NCI-H446 treated with DMSO at 0.1 percent for 48 hours (cell line): ENCODE measurements at regions not wholly inside any gene's neighbourhood (a gene's known extent, or its start where the extent isn't known, plus 50 kb on each side); places are given as distances from the start of the nearest gene placed in this dataset.
"Not testable (repeated sequence)": the region's sequence is repeated elsewhere in the genome, so short reads cannot be mapped to it uniquely, and the experiment has no call there.

Experiments
- DNase-seq: peaks from one replicate; lab custom pipeline; 2025; lab: John Stamatoyannopoulos, UW

DNA sequence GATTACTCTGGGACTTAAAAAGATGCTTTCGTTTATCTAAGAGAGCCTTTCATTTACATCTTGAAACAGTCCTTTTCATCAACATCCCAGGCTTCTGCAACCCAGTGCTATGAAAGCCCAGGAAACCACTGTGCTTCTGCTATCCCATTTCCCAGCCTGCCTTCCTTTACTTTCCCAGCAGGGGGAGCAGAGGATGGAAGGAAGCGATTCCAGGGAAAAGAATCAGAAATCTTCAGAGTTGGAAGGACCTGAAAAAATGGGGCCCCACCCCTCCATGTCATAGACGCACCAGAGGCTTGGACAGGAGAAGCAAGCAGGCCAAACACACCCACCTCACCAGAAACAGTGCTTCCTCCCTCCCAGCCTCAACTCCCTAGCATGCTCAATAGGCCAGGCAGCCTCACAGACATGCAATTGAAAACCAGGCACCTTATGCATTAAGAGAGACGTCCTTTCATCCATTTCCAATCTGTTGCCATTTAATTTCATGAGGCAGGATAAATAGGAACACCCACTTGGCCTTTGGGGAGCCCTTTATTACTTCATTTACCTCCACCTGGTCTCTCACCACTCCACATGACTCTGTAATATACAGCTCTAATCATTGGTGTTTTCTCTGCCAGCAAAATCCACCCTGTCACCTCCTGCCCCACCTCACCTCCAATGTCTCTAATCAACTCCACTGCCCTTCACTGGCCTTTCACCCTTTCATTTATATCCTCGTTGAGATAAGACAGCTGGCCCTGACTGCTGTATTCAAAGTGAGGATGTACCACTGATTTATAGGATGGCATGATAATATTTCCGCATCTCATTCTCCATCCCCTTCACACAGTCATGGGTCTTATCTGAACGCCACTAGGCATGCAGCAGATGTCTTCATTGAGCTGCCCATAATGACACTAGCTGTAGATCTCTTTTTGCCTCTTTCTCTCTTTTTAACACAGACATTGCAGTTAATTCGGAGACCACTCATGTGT is 583.9 kb downstream of the NTRK3 start:
- no peak for DNase-seq

DNA sequence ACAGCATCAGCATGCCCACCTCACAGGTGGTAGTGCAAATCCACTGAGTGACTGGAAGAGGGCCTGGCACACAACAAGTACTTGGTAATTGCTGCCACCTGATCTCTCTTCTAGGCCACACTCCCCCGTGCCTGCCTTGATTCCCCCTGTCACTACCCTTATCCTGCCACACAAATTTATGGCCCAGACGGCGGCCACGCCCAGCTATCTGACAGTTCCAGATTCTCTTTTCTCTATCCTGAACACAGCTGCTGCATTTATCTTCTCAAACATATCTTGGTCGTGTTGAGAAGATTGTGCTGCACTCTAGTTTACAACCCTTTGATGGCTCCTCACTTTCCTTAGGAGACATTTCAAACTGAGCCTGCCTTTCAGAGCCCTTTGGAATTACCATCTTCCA is 585.2 kb downstream of the NTRK3 start:
- DNase-seq, result no peak

DNA sequence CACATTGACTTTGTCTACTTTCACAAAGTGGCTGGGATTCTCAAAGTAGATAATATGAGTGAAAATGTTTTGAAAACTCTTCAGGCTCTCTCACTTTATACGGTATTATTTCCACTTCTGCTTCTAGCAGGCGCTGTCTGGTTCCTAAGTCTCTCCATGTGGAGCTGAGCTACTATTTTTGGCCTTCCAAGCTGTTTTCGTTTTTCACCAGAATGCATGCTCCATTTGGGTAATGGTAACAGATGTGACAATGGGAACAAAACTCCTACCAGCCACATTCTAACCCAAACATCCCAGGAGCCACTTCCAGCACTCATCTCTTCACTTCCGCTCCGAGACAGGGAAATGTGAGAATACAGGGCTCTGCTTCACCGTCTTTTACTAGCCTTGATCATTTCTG is 586.7 kb downstream of the NTRK3 start:
- DNase-seq, result peak; percentile 23

DNA sequence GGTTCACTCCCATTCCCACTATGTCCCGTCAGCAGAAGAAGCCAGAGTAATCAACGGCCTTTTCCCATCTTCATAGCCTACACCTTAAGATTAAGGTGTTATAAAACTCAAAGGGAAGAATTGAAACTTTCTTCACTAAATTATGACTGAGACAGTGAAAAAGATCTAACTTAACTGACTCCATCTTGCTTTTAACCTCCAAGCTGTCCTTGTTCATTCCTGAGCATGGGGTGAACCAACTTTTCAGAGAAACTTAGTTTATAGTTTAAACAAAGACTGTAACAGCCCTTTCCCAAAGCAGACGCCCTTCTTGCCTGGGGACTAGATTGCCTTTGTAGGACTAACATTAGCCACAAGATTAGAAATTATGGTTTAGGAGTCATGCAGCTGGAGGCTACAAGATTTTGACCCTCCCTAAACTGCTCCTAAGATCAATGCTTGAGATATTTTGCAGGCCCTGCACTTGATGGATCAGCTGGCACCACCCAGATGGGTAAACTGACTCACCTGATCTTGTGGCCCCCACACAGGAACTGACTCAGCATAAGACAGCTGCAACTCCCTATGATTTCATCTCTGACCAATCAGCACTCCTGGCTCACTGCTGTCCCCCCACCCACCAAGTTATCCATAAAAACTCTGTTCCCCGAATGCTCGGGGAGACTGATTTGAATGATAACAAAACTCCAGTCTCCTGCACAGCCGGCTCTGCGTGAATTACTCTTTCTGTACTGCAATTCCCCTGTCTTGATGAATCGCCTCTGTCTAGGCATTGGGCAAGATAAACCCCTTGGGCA is 587.6 kb downstream of the NTRK3 start:
- not testable (repeated sequence) for DNase-seq

DNA sequence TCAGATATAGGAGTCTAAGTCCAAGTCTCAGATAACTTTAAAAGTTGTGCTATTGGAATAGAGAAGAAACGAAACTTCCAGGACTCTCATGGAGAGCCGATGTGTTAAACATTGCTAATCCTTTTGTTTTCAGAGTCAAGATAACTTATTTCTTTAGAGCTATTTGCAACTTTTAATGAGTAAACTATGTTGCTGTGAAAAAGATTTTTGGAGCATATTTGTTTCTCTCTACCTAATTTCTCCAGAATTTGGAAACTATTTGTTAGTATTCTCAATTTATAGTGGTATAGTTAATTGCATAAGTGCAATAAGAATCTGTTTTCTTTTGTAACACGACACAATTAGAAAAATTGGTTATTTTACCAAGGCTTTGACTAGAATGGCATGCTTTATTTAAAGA is 588.9 kb downstream of the NTRK3 start:
- DNase-seq, result no peak

DNA sequence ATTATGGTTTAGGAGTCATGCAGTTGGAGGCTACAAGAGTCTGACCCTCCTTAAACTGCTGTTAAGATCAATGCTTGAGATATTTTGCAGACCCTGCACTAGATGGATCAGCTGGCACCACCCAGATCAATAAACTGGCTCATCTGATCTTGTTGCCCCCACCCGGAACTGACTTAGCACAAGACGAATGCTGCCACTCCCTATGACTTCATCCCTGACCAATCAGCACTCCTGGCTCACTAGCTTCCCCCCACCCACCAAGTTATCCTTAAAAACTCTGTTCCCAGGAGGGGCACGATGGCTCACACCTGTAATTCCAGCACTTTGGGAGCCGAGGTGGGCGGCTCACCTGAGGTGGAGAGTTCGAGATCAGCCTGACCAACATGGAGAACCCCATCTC is 594.0 kb downstream of the NTRK3 start:
- no peak for DNase-seq

DNA sequence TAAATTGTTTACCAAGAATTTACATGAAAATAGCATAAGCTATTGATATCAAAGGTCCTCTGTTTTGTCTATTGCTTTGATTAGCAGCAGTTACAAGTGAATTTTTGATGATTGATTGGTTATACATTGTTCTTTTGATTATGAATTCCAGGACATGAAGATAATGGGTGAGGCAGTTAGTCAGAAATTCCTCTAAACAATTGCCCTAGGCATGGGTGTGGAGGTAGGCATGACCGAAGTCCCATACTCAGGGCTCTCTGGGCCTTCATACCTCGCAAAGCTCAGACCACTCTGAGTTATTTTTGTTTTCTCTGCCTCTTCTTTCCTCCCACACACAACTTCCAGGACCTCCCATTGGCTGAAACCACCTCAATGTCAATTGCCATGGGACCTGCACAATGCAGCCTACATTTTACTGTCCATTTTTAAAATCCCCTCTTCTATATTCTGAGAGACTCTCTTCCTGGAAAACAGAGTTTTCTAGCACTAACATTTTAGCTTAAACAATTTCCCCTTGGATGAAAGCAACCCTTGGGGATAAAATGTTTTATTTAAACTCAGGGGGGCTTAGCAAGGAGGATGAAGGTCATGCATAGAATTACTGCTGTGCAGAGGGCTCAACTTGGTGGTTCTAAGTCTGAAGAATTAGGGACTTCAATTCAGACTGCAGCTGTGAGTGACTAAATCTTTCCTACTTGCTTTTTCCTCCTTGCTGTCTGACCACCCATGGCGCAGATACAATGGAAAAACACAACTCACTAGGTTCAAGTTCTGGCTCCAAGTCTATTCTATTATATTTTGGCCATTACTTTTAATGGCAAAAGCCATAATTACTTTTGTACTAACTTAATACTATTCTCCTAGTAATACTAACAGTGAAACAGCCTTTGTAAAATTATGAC is 594.8 kb downstream of the NTRK3 start:
- DNase-seq, result no peak

DNA sequence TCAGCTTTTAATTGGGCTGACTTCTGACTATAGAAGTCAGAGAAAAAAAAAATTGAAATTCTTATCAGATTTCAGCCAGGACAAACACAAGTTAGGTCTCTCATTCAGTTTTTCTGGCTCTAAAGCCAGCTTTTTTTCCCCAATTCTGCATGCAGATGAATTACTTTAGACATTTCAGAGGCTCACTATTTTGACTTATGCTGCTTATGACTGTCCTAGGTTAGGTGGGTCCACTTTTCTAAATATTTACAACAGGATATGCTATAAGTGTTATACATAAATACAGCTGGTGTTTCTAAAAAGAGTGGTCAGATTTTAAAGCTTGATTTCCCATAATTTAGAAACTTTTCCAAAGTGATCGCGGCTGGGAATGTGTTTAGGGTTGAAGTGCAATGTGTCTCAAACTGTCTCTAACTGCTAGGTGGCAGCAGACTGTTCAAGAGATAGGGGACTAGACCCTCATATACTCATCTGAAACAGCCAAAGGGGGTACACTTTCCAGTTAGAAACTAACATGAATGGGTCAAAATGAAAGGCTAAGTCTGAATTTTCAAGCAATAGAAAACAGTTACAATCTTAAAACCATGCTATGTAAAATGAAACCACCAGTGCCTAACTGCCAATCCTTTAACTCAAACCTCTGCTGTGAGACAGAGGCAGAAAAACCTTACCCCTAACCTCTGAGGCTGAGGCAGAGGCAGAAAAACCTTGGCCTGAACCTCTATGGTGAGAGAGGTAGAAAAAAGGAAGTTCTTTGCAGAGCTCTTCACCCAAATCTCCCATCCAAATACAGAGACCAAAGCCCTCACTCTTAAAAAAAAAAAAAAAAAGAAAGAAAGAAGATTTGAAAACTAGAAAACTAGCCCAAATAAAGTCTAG is 596.0 kb downstream of the NTRK3 start:
- DNase-seq, result no peak

DNA sequence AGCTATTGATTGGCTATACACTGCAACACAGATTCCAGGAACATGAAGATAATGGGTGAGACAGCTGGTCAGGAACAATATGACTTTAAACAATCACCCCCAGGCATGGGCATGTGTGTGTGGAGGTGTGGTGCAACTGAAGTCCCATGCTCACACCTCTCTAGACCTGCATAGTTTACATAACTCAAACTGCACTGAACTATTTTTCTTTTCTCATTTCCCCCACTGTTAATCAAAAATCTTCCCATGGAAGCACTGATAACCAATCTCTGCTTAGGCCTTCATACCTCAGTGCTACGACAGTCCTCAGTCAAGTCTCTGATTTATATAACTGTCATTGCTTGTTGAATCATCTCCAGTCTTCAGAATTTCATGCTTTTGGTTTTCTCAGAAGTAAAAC is 600.2 kb downstream of the NTRK3 start:
- DNase-seq, result no peak

DNA sequence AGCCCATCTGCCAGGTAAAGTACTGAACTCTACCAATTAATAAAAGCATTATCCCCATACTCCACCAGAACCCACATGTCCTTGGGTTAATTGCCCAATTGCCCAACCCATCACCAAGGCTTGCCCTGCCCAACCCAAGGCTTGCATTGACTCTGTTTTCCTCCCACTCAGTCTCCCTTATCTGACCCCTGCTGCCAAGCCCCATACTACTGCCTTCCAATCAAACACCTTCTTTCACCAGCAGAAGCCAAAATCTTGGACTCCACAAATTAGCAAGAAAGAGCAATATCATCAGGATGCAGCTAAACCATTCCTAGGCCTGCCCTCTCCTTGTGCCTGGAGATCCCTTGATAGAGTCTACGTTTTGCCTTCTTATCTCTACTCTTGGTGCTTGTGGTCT is 602.9 kb downstream of the NTRK3 start:
- no peak for DNase-seq

DNA sequence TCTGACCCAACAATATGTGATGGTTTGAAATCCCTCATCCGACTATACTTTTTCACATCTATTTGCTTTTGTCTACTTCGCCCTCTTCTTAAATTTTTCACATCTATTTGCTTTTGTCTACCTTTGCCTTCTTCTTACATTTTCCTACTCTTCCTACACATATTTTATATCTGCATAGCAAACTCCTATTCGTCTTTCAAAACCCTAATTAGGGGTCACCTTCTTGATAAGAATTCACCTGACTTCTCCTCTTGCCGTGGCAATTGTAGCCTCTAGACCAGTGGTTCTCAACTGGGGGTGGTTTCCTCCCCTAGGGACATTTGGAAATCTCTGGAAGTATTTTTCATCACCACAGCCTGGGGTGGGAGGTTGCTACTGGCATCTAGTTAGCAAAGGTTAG is 607.4 kb downstream of the NTRK3 start:
- DNase-seq, result no peak

DNA sequence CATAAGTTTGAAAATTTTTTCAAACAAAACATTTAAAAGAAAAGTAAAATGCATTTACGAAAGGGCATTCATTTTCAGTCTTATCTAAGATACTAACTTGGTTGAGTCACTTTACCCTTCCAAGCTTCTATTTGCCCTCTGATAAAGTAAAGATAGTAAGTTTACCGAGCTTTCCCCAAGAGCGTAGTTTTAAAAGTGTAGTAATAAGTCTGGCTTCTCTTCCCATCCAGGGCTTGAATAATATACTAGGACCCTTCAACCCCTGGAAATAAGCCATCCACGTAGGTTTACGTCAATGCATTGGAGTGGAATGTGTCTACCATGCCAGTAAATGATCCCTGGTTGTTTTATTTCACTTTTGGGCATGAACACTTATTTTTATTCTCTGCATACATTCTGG is 608.3 kb downstream of the NTRK3 start:
- DNase-seq, result no peak

DNA sequence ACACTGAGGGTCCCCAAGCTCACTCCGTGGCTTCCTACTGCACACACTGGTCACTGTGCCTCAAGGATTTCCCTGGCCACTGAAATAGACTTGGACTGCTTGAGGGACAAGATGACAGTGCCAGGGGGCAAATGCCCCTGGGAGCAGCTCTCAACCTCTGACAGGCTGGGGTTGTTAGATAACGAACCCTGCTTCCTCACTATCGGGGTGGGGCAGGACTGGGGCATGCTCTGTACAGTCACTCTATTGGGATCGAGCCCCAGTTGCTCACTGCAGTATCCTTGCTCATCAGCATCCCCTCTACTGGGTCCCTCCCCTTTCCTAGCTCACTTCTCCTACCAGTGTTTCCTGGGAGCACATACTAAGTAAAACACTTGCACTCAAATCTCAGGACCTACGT is 610.8 kb downstream of the NTRK3 start:
- DNase-seq, result no peak

DNA sequence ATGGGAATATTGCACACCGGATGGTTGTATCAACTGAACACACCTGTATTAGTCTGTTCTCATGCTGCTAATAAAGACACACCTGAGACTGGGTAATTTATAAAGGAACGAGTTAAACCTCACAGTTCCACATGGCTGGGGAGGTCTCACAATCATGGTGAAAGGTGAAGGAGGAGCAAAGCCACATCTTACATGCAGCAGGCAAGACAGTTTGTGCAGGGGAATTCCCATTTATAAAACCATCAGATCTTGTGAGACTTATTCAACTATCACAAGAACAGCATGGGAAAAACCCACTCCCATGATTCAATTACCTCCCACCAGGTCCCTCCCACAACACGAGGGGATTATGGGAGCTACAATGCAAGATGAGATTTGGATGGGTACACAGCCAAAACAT is 613.5 kb downstream of the NTRK3 start:
- not testable (repeated sequence) for DNase-seq

DNA sequence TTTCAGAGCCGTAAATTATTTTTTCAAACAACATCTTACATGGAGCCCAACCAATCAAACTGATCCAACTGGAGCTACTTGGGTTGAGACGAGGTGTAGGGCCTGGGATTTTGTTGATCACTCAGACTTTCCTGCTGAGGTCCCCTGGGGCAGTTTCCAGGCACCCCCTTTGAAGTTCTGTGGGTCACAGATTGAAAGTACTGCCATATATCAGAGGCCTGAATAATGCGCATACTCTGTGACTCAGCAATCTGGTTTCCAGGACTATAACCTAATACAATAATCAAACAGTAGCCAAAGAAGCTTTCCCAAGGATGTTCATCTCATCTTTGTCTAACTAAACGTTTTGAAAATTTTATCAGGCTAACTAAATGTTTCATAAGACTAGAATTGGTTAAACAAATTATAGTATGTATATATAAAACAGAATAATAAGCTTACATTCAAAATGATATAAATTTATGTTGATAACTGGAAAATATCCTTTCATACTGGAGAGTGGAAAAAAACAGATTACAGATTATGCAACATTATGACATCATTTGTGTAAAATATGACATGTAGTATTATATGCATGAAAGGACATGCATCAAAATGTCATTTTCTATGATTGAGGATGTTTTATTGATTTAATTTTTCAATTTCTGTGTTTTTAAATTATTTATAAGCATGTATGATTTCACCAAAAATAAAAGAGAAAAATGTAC is 617.1 kb downstream of the NTRK3 start:
- no peak for DNase-seq

DNA sequence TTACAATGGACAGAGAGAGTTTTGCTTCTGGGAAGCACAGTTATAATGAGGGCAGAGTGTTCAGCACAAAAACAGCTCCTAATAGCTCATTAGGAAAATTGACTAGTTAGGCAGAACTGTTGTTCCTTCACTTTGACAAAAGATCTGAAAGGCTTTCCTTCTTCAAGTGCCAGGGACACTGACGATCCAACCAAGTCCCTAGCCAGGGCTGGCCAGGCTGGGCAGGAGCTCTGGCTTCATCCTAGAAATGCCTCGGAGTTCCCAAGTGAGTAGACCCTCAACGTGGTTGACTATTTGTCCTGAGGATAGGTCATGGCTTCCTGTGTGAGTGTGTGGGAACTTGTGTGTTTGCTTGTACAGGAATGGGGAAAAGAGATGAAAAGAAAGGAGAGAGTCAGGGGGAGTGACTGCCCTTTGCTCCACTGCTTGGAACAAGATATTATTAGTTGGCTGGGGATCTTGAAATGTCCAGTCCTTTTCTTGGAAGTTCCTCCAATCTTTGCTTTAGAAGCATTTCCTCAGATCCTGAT is 617.9 kb downstream of the NTRK3 start:
- DNase-seq, result no peak

DNA sequence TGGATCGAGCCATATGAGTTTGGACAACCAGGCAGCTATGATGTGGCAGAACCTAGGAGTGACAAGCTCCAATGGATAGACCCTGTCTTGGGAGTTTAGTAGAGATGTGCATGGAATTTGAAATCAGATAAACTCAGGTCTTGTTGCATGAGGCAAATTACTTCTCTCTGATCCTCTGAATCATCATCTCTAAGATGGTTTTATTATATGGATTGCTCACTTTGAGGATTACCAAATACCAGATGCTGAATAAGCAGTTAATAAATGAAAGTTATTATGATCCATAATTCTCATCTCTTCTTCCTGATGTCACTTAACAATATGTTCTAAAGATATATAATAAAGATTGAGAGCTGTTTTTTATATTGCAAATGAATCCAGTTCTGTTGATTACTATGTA is 622.2 kb downstream of the NTRK3 start:
- no peak for DNase-seq

DNA sequence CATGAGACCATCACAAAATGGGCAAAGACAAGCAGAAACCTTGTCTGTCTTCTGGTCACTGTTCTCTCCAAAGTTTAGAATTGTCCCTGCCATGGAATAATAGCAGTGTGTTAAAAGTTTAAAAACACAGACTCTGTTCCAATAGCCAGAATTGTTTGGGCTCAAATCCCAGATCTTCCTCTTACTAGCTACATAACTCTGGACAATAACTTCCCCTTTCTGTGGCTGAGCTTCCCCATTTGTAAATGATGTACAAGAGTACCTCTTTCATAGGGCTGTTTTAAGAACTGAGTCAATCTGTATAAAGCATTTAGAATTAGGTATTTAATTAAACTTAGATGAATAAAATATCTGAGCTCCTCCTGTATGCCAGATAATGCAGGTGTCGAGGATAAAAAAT is 623.0 kb downstream of the NTRK3 start:
- peak; percentile 71 for DNase-seq

DNA sequence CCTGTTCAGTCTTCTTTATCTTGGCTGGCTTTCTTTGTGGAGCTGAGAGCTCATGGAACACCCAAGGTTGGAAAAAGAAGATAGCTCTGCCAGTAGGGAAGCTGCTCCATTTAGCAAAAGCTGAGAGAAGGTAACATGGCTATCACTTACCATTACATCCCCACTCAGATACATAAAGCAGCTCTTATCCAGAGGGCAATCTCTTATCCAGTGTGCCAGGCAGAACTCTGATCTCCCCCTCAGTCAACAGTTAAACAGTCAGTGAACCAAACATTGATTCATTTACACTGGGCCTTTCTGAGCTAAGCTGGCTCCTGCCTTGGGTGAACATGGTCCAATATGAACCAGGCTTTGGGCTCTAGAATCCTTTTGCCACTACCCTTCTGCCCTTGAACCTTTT is 624.2 kb downstream of the NTRK3 start:
- DNase-seq, result no peak

DNA sequence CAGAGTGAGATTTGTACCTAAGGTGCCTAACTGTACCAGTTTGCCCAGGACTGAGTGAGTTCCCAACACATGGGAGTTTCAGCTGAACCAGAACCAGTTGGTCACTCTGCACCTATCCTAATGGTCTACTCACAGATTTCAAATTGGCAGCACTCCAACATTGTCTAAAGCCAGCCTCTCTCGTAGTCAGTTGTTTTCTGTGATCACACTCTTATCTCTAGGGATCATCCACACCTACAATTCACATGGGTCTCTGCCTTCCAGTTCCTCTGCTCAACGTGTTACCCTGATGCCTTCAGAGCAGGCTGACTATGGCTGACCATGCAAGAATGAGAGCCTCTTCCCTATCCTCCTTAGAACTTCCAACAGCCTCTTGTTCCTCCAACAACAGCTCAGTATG is 624.8 kb downstream of the NTRK3 start:
- no peak for DNase-seq
